Activated T-helper 17 cell treated with anti-CD3 and anti-CD28 coated beads, Interleukin-2, amount 50 U/mL, for 72 hours (primary cell): ENCODE measurements at regions not wholly inside any gene's neighbourhood (a gene's known extent, or its start where the extent isn't known, plus 50 kb on each side); places are given as distances from the start of the nearest gene placed in this dataset.

Source experiments
- ATAC-seq: fragments of 150-1000 bp; cut with Tn5 transposase; replicated peaks from 2 replicates; pipeline ENCODE4 v1.10.0; 2021; ENCODE audit warnings: mild to moderate bottlenecking, moderate library complexity
- H3K27ac Mint-ChIP-seq: one replicate; pipeline ENCODE4 v1.8.0; 2022; ENCODE audit warnings: mixed read lengths
- H3K27me3 Mint-ChIP-seq: one replicate; pipeline ENCODE4 v1.8.0; 2022; ENCODE audit warnings: mixed read lengths
- H3K36me3 Mint-ChIP-seq: one replicate; pipeline ENCODE4 v1.8.0; 2022; ENCODE audit warnings: low read depth, mild to moderate bottlenecking, mixed read lengths
- H3K4me1 Mint-ChIP-seq: one replicate; pipeline ENCODE4 v1.8.0; 2022; ENCODE audit warnings: mixed read lengths
- H3K4me3 Mint-ChIP-seq: one replicate; pipeline ENCODE4 v1.8.0; 2022; ENCODE audit warnings: mild to moderate bottlenecking, mixed read lengths
- H3K9me3 Mint-ChIP-seq: one replicate; pipeline ENCODE4 v1.8.0; 2022; ENCODE audit warnings: mixed read lengths

DNA sequence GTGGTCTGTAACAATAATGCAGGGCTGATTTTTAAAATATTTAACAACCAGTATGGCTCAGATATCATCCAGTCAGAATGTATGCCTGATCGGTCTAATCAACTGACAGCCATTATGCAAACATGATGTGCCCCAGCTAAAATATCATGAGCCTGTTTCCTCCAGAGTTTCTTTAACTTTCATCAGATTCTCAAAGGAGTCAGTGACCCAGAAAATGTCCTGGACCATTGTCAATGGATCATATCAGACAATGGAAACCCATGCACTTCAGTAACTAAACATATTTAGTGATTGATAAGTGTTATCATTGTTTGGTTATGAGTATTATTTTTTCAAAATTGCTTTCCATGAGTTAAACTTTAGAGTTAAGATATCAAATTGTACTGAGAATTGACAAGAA is 173.5 kb downstream of the LMBRD1 start:
- no peak overlapping the region for H3K4me3 Mint-ChIP-seq
- peaks cover 18% of the 10 kb centered on the region for H3K27me3 Mint-ChIP-seq
- no peaks in the 10 kb centered on the region for H3K36me3 Mint-ChIP-seq
- no peaks in the 10 kb centered on the region for H3K4me1 Mint-ChIP-seq
- no peak for ATAC-seq
- no peak overlapping the region for H3K27ac Mint-ChIP-seq
- H3K9me3 Mint-ChIP-seq: peaks cover 3% of the 10 kb centered on the region

DNA sequence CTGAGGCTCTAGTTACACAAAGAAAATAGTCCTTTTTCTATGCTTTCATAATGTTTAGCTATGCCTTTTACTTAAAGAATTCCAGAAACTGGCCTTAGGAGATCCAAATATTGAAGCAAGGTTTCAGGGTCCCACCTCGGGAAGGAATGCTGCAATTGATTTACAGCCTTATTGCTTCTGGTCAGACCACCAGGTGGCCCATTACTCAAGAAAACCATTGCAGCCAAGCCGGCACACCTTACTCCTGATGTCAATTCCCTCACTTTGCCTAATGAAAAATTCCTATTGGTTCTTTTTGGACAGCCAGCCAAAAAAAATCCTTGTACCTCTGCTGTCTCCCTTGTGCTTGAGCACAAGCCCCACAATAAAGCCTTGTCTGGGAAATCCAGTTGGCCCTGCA is 173.9 kb downstream of the LMBRD1 start:
- no peak for ATAC-seq
- Mint-ChIP-seq H3K9me3 (peaks cover 3% of the 10 kb centered on the region), H3K27me3 (peaks cover 18% of the 10 kb centered on the region), H3K27ac (no peak overlapping the region), H3K36me3 (no peaks in the 10 kb centered on the region), H3K4me1 (no peaks in the 10 kb centered on the region), H3K4me3 (no peak overlapping the region)

DNA sequence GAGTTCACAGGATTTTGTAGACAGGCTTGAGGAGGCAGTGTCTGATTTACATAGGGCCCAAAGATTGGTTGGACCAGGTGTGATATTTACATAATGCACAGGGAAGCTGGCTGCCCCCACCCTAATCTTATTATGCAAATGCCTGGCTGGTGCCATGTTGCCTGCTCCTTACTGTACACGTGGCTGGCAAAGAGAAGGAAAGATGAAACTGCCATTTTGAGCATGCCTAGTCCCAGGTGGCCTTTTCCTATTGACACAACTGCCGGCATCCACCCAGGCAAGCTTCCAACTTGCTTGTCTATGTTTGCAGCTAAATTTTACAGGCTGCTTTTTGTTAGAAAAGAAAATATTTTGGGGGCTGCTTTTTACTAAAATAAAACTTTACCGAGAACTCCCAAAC is 174.6 kb downstream of the LMBRD1 start:
- ATAC-seq: no peak
- Mint-ChIP-seq H3K27me3 (peaks cover 15% of the 10 kb centered on the region), H3K9me3 (no peaks in the 10 kb centered on the region), H3K36me3 (no peaks in the 10 kb centered on the region), H3K4me3 (no peak overlapping the region), H3K27ac (no peak overlapping the region), H3K4me1 (no peaks in the 10 kb centered on the region)

- no peak for ATAC-seq
- no peak overlapping the region for H3K4me3 Mint-ChIP-seq
- no peaks in the 10 kb centered on the region for H3K9me3 Mint-ChIP-seq
- no peaks in the 10 kb centered on the region for H3K36me3 Mint-ChIP-seq
- H3K27me3 Mint-ChIP-seq: peaks cover 4% of the 10 kb centered on the region
- H3K27ac Mint-ChIP-seq: no peak overlapping the region
- no peaks in the 10 kb centered on the region for H3K4me1 Mint-ChIP-seq
Observed at GRCh38 chr6:69617163-69617562, 179.6 kb downstream of the LMBRD1 start.

GRCh38 chr6:69609836-69610472 is 186.9 kb downstream of the LMBRD1 start:
- ATAC-seq: no peak
- H3K36me3 Mint-ChIP-seq: no peaks in the 10 kb centered on the region
- no peak overlapping the region for H3K4me3 Mint-ChIP-seq
- no peaks in the 10 kb centered on the region for H3K27me3 Mint-ChIP-seq
- H3K9me3 Mint-ChIP-seq: no peaks in the 10 kb centered on the region
- H3K27ac Mint-ChIP-seq: no peak overlapping the region
- no peaks in the 10 kb centered on the region for H3K4me1 Mint-ChIP-seq

GRCh38 chr6:69601132-69601531 is 195.7 kb downstream of the LMBRD1 start:
- no peak for ATAC-seq
- H3K27ac Mint-ChIP-seq: no peak overlapping the region
- no peaks in the 10 kb centered on the region for H3K4me1 Mint-ChIP-seq
- H3K27me3 Mint-ChIP-seq: peaks cover 7% of the 10 kb centered on the region
- no peak overlapping the region for H3K4me3 Mint-ChIP-seq
- no peaks in the 10 kb centered on the region for H3K9me3 Mint-ChIP-seq
- no peaks in the 10 kb centered on the region for H3K36me3 Mint-ChIP-seq

DNA sequence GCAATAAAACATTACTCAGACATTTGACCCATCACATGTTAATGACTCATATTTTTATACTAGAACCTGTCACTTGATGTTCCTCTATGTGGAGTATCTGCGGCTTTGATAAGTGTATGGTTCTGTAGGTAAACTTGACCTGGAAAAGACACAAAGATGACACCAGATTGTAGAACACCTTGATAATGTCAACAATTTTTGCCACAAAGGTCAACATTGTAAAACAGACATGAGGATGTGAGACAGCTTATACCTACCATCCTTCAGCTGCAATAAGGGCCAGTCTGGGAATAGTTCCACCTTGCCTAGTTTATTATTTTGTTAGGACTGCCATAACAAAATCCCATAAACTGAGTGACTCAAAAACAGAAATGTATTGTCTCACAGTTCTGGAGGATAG is 202.4 kb downstream of the LMBRD1 start:
- Mint-ChIP-seq H3K27ac (no peak overlapping the region), H3K4me3 (no peak overlapping the region), H3K36me3 (no peaks in the 10 kb centered on the region), H3K9me3 (no peaks in the 10 kb centered on the region), H3K27me3 (no peaks in the 10 kb centered on the region), H3K4me1 (no peaks in the 10 kb centered on the region)
- ATAC-seq: no peak

DNA sequence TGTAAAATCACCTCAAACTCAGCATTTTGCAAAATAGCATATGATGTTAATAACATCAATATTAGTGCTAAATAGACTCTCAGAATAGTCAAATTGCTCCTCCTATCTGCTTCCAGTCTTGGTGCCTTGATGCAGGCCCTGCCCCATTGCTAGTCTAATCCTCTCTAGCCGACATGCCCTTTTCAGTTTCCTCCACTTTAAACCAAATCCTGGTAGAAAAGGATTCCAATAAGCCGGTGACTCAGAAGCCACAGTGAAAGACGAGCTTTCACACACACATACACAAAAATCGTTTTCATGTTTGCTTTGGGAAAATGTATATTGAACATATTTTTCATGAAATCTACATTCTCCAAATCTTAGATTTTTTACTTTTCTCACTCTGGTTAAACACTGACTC is 203.1 kb downstream of the LMBRD1 start:
- Mint-ChIP-seq H3K9me3 (no peaks in the 10 kb centered on the region), H3K4me1 (no peaks in the 10 kb centered on the region), H3K36me3 (no peaks in the 10 kb centered on the region), H3K27ac (no peak overlapping the region), H3K27me3 (no peaks in the 10 kb centered on the region), H3K4me3 (no peak overlapping the region)
- ATAC-seq: no peak

GRCh38 chr6:69589626-69590025 is 207.2 kb downstream of the LMBRD1 start:
- Mint-ChIP-seq H3K36me3 (no peaks in the 10 kb centered on the region), H3K4me1 (no peaks in the 10 kb centered on the region), H3K27ac (no peak overlapping the region), H3K27me3 (no peaks in the 10 kb centered on the region), H3K9me3 (no peaks in the 10 kb centered on the region), H3K4me3 (no peak overlapping the region)
- no peak for ATAC-seq

- Mint-ChIP-seq H3K4me3 (no peak overlapping the region), H3K27me3 (peaks cover 11% of the 10 kb centered on the region), H3K9me3 (no peaks in the 10 kb centered on the region), H3K36me3 (no peaks in the 10 kb centered on the region), H3K27ac (no peak overlapping the region), H3K4me1 (no peaks in the 10 kb centered on the region)
- peak; percentile 59 for ATAC-seq
Observed at GRCh38 chr6:69584913-69585729, 211.7 kb downstream of the LMBRD1 start.

- H3K4me1 Mint-ChIP-seq: no peaks in the 10 kb centered on the region
- H3K9me3 Mint-ChIP-seq: no peaks in the 10 kb centered on the region
- H3K4me3 Mint-ChIP-seq: no peak overlapping the region
- H3K27ac Mint-ChIP-seq: no peak overlapping the region
- H3K27me3 Mint-ChIP-seq: peaks cover 11% of the 10 kb centered on the region
- ATAC-seq: no peak
- H3K36me3 Mint-ChIP-seq: no peaks in the 10 kb centered on the region
Observed at GRCh38 chr6:69584536-69584912, 212.3 kb downstream of the LMBRD1 start.

- H3K27me3 Mint-ChIP-seq: peaks cover 15% of the 10 kb centered on the region
- no peak overlapping the region for H3K27ac Mint-ChIP-seq
- no peaks in the 10 kb centered on the region for H3K36me3 Mint-ChIP-seq
- ATAC-seq: no peak
- H3K4me1 Mint-ChIP-seq: no peaks in the 10 kb centered on the region
- H3K4me3 Mint-ChIP-seq: no peak overlapping the region
- no peaks in the 10 kb centered on the region for H3K9me3 Mint-ChIP-seq
Observed at GRCh38 chr6:69581581-69581980, 215.2 kb downstream of the LMBRD1 start.

DNA sequence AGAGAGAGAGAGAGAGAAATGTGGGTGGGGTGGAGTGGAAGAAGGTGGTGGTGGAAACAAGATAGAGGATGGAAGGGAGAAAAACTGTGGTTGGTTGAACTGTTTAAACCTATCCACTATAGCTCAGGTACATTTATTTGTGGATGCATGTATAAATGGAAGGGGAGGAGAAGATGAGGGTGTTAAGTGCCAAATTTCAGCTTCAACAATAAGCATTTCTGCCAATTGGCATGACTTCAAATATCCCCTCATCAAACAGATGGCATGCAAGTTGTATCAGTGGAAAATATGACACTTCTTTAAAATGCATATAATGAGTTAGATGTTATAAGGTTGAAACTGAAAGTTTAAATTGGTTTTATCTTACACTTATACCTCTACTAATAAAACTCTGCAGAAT is 216.1 kb downstream of the LMBRD1 start:
- H3K9me3 Mint-ChIP-seq: no peaks in the 10 kb centered on the region
- H3K36me3 Mint-ChIP-seq: no peaks in the 10 kb centered on the region
- H3K4me3 Mint-ChIP-seq: no peak overlapping the region
- no peaks in the 10 kb centered on the region for H3K4me1 Mint-ChIP-seq
- H3K27ac Mint-ChIP-seq: no peak overlapping the region
- ATAC-seq: no peak
- H3K27me3 Mint-ChIP-seq: peaks cover 15% of the 10 kb centered on the region

DNA sequence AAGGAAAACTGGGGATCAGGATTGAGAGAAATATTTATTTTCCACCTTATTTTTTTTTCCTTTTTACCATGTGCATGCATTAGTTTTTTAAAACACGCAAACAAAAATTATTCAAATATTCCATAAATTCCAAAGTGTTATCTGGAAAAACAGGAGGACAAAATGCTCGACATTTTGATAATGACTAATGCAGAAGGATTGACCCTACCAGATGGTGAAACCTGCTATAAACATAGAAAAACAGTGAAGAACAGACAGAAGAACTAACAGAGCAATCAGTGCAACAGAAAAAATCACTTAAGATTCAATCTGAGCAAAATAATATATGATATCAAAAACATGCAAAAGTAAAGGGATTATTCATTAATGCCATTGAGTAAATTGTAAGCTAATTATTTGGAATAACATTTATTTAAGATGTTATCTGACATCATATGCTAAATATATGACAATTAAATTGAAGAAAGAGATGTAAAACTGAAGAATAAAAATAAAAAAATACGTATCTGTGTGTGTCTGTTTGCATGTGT is 218.4 kb downstream of the LMBRD1 start:
- no peaks in the 10 kb centered on the region for H3K4me1 Mint-ChIP-seq
- no peak overlapping the region for H3K4me3 Mint-ChIP-seq
- no peak for ATAC-seq
- H3K27ac Mint-ChIP-seq: no peak overlapping the region
- no peaks in the 10 kb centered on the region for H3K9me3 Mint-ChIP-seq
- peaks cover 15% of the 10 kb centered on the region for H3K27me3 Mint-ChIP-seq
- no peaks in the 10 kb centered on the region for H3K36me3 Mint-ChIP-seq

DNA sequence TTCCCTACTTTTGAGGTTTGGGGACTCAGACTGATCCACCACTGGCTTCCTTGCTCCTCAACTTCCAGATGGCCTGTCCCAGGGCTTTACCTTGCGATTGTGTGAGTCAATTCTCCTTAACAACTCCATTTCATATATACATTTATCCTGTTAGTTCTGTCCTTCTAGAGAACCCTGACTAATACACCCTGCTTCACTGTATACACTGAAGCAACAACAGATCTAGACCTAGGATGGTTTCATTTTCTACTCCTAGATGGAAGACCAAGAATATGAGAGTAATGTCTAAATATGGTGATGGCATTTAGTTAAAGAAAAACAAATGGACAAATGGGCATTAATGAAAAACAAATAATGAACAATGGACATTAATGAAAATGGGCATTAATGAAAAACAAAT is 225.6 kb downstream of the LMBRD1 start:
- ATAC-seq: no peak
- Mint-ChIP-seq H3K27me3 (peaks cover 9% of the 10 kb centered on the region), H3K4me3 (no peak overlapping the region), H3K4me1 (no peaks in the 10 kb centered on the region), H3K36me3 (no peaks in the 10 kb centered on the region), H3K27ac (no peak overlapping the region), H3K9me3 (no peaks in the 10 kb centered on the region)
